ENCODE measurements at regions not wholly inside any gene's neighbourhood (a gene's known extent, or its start where the extent isn't known, plus 50 kb on each side); places are given as distances from the start of the nearest gene placed in this dataset.

DNA sequence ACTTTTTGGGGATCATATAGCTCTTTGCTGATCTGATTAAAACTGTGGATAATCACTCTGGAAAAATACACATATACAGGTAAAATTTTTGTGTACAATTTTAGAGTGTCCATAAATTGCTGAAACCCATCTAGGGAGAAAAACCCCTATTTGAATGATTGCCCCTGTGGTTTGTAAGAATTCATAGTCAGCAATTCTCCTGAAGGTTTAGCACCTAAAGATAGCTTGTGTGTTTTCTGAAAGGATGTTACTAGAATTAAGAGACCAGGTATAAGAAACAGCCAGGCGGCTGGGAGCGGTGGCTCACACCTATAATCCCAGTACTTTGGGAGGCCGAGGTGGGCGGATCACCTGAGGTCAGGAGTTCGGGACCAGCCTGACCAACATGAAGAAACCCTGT lies 106.8 kb upstream of the RAP2B start (continued):
- TF ChIP-seq, protein P1, sequence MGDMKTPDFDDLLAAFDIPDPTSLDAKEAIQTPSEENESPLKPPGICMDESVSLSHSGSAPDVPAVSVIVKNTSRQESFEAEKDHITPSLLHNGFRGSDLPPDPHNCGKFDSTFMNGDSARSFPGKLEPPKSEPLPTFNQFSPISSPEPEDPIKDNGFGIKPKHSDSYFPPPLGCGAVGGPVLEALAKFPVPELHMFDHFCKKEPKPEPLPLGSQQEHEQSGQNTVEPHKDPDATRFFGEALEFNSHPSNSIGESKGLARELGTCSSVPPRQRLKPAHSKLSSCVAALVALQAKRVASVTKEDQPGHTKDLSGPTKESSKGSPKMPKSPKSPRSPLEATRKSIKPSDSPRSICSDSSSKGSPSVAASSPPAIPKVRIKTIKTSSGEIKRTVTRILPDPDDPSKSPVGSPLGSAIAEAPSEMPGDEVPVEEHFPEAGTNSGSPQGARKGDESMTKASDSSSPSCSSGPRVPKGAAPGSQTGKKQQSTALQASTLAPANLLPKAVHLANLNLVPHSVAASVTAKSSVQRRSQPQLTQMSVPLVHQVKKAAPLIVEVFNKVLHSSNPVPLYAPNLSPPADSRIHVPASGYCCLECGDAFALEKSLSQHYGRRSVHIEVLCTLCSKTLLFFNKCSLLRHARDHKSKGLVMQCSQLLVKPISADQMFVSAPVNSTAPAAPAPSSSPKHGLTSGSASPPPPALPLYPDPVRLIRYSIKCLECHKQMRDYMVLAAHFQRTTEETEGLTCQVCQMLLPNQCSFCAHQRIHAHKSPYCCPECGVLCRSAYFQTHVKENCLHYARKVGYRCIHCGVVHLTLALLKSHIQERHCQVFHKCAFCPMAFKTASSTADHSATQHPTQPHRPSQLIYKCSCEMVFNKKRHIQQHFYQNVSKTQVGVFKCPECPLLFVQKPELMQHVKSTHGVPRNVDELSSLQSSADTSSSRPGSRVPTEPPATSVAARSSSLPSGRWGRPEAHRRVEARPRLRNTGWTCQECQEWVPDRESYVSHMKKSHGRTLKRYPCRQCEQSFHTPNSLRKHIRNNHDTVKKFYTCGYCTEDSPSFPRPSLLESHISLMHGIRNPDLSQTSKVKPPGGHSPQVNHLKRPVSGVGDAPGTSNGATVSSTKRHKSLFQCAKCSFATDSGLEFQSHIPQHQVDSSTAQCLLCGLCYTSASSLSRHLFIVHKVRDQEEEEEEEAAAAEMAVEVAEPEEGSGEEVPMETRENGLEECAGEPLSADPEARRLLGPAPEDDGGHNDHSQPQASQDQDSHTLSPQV (IDR thresholded peaks at IDR 0.05): no peak
- TF ChIP-seq SUZ12 (IDR thresholded peaks at IDR 0.05; ENCODE audit: unreplicated experiment) (no peak), JUND (IDR thresholded peaks at IDR 0.05; ENCODE audit: low read depth, low read length) (no peak), EZH2 (IDR thresholded peaks at IDR 0.05; ENCODE audit: borderline replicate concordance, control insufficient read depth, low read depth, low read length) (no peak), RBBP5 (conservative IDR thresholded peaks at IDR 0.05) (no peak), FOXM1 (IDR thresholded peaks at IDR 0.05; ENCODE audit: low read depth, low read length) (no peak)

DNA sequence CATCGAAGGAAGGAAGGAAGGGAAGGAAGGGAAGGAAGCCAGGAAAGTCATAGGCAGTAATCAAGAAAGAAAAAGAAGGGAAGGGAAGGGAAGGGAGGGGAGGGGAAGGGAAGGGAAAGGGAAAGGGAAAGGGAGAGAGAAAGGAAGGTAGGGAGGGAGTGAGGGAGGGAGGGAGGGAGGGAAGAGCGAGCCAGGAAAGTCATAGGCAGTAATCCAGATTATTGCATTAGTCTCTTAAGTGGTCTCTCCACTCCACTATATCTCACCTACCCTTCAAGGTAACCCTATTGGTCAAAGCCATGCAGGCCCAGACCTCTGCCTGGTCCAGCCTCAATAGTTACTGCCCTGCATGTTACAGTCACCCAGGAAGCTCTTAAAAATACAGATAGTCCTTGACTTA lies 106.2 kb upstream of the RAP2B start:
- Histone ChIP-seq H3K27ac (ENCODE audit: control insufficient read depth, insufficient read depth) (no peak overlapping the region), H4K20me1 (ENCODE audit: control insufficient read depth, insufficient read depth) (no peaks in the 10 kb centered on the region), H3K9me3 (replicated peaks; ENCODE audit: control insufficient read depth, insufficient read depth, low read length) (no peaks in the 10 kb centered on the region), H3K27me3 (replicated peaks in 1 of 2; ENCODE audit: control insufficient read depth in 2 of 2, insufficient read depth in 2 of 2, low read length in 1 of 2) (no peaks in the 10 kb centered on the region), H3K36me3 (ENCODE audit: control insufficient read depth in 2 of 2, insufficient read depth in 2 of 2, low read length in 1 of 2) (no peaks in the 10 kb centered on the region), H3K9ac (ENCODE audit: control insufficient read depth, insufficient read depth, low read length) (no peak overlapping the region), H3K79me2 (ENCODE audit: control insufficient read depth, insufficient read depth, low read length) (no peaks in the 10 kb centered on the region), H3K4me1 (ENCODE audit: control insufficient read depth, insufficient read depth, low read length) (no peaks in the 10 kb centered on the region), H3K4me2 (ENCODE audit: control insufficient read depth, insufficient read depth) (no peak overlapping the region), H3K4me3 (no peak overlapping the region), H2AFZ (ENCODE audit: control insufficient read depth, low read depth, low read length) (no peak overlapping the region)
- in situ Hi-C loops (cut with MboI): no loop called here
- DNase-seq (ENCODE audit: low read depth, low spot score): no peak
- CTCF ChIA-PET: no interaction called here
- no peak for ATAC-seq
- WGBS (ENCODE audit: insufficient coverage, insufficient replicate concordance, low lambda C conversion rate, missing lambda C conversion rate): 29% methylated on average over 1 of the region's 2 CpGs
- no peak for FAIRE-seq
- RAD21 ChIA-PET (ENCODE audit: unreplicated experiment): no interaction called here
- TF ChIP-seq BRCA1 (IDR thresholded peaks at IDR 0.05; ENCODE audit: low read depth, low read length) (no peak), RFX5 (IDR thresholded peaks at IDR 0.05; ENCODE audit: low read depth, low read length) (no peak), MLLT1 (IDR thresholded peaks at IDR 0.05) (no peak), GATAD2B (conservative IDR thresholded peaks at IDR 0.05; ENCODE audit: low read depth) (no peak), EP300 (IDR thresholded peaks at IDR 0.05; ENCODE audit: borderline replicate concordance in 1 of 2, control insufficient read depth in 1 of 2, low read depth in 2 of 2, low read length in 2 of 2) (no peak)
- BruUV-seq (replicated peaks): no TSS peak
- intact Hi-C loops (cut with micrococcal nuclease; ENCODE audit: unreplicated experiment): no loop called here
- POLR2A ChIA-PET: no interaction called here
- SMC1A ChIA-PET (ENCODE audit: uncharacterized antibody, unreplicated experiment): interaction anchor here (1.2 to 1.3 kb wide), 2 partner anchors 10 kb away, joined by 3 read pairs; no protein-coding TSS in a partner anchor

All from GM12878 (cell line).